SK-N-SH (cell line): ENCODE measurements at regions not wholly inside any gene's neighbourhood (a gene's known extent, or its start where the extent isn't known, plus 50 kb on each side); places are given as distances from the start of the nearest gene placed in this dataset.

Experiments
- CTCF ChIA-PET: fragments of 300-600, 350-600 bp; formaldehyde crosslinking; extraction: SDS; loops from one replicate; lab custom pipeline; 2021; lab: Yijun Ruan, JAX
- POLR2A ChIA-PET: fragments of 350-600 bp; sonication (Branson Sonifier 250); formaldehyde crosslinking; extraction: SDS; loops from one replicate; lab custom pipeline; 2020; ENCODE audit warnings: antibody characterized with exemption, inconsistent platforms; lab: Yijun Ruan, JAX
- DNase-seq: peaks from one replicate; pipeline ENCODE4 v3.0.0; 2012
- H2AFZ ChIP-seq: fragments of 200-600 bp; sonication (generic); 2 replicates; pipeline ENCODE4 v1.8.1; 2016; ENCODE audit warnings: antibody characterized with exemption, mild to moderate bottlenecking, low read depth
- H3F3A ChIP-seq: fragments of 200-600 bp; sonication (generic); replicated peaks from 2 replicates; pipeline ENCODE3; 2016; ENCODE audit warnings: antibody characterized with exemption, mild to moderate bottlenecking; ENCODE audit not compliant: insufficient read depth
- H3K27ac ChIP-seq, 2 experiments: fragments of 200-500 bp in 1 of 2; fragments of 200-600 bp in 1 of 2; sonication (Bioruptor generic) in 1 of 2; sonication (generic), shearing (Covaris generic) in 1 of 2; 2 replicates each; pipeline versions ENCODE4 v1.5.1 to v1.6.1; 2014 to 2016; ENCODE audit warnings: low read depth in 2 of 2, inconsistent platforms in 1 of 2, low read length in 1 of 2, mild to moderate bottlenecking in 1 of 2, mixed read lengths in 1 of 2
- H3K27me3 ChIP-seq: fragments of 200-600 bp; sonication (generic), shearing (Covaris generic); 2 replicates; pipeline ENCODE4 v1.6.1; 2016; ENCODE audit warnings: mixed run types; ENCODE audit not compliant: insufficient read depth
- H3K36me3 ChIP-seq, 2 experiments: fragments of 200-500 bp in 1 of 2; fragments of 200-600 bp in 1 of 2; sonication (Bioruptor generic) in 1 of 2; sonication (generic) in 1 of 2; replicated peaks in 1 of 2; 2 replicates each; pipeline versions ENCODE3 to v1.5.1; 2014 to 2016; ENCODE audit warnings: low read length in 1 of 2, mild to moderate bottlenecking in 1 of 2; ENCODE audit not compliant: insufficient read depth in 2 of 2, control insufficient read depth in 1 of 2
- H3K4me1 ChIP-seq, 2 experiments: fragments of 200-500 bp in 1 of 2; fragments of 200-600 bp in 1 of 2; sonication (Bioruptor generic) in 1 of 2; sonication (generic), shearing (Covaris generic) in 1 of 2; 2 replicates each; pipeline versions ENCODE4 v1.5.1 to v1.6.1; 2014 to 2016; ENCODE audit warnings: low read depth in 1 of 2, low read length in 1 of 2, mixed run types in 1 of 2; ENCODE audit not compliant: insufficient read depth in 2 of 2, control insufficient read depth in 1 of 2
- H3K4me2 ChIP-seq: fragments of 200-600 bp; sonication (generic), shearing (Covaris generic); 2 replicates; pipeline ENCODE4 v1.6.1; 2017; ENCODE audit warnings: mixed run types
- H3K4me3 ChIP-seq, 2 experiments: fragments of 200-500 bp in 1 of 2; fragments of 200-600 bp in 1 of 2; sonication (Bioruptor generic) in 1 of 2; sonication (generic), shearing (Covaris generic) in 1 of 2; 2 replicates each; pipeline versions ENCODE4 v1.5.1 to v1.8.1; 2014 to 2016; ENCODE audit warnings: low read depth in 2 of 2, inconsistent platforms in 1 of 2, low read length in 1 of 2, mild to moderate bottlenecking in 1 of 2, mixed read lengths in 1 of 2, moderate library complexity in 1 of 2
- H3K79me2 ChIP-seq: fragments of 200-600 bp; sonication (generic); 2 replicates; pipeline ENCODE4 v1.8.1; 2017; ENCODE audit warnings: mild to moderate bottlenecking; ENCODE audit not compliant: insufficient read depth
- H3K9ac ChIP-seq: fragments of 200-600 bp; sonication (generic); 2 replicates; pipeline ENCODE4 v1.6.1; 2017; ENCODE audit warnings: mixed run types
- H3K9me2 ChIP-seq: fragments of 200-600 bp; sonication (generic); 2 replicates; pipeline ENCODE4 v1.6.1; 2017; ENCODE audit warnings: mixed run types
- H3K9me3 ChIP-seq: fragments of 200-600 bp; sonication (generic); 2 replicates; pipeline ENCODE4 v1.6.1; 2017; ENCODE audit warnings: mixed run types, mild to moderate bottlenecking, moderate library complexity
- H4K20me1 ChIP-seq: fragments of 200-600 bp; sonication (generic); 2 replicates; pipeline ENCODE4 v1.6.1; 2017; ENCODE audit warnings: mild to moderate bottlenecking, mixed run types; ENCODE audit not compliant: insufficient read depth
- FOSL2 ChIP-seq: IDR thresholded peaks from 2 replicates; pipeline ENCODE4 v1.4.0; 2012; ENCODE audit warnings: low read depth, mild to moderate bottlenecking, moderate library complexity, borderline replicate concordance
- FOXJ3 ChIP-seq: sonication (generic); formaldehyde crosslinking; IDR thresholded peaks from 2 replicates; pipeline ENCODE4 v1.5.1; 2020; ENCODE audit warnings: mild to moderate bottlenecking, missing genetic modification reagents
- FOXM1 ChIP-seq: IDR thresholded peaks from 2 replicates; pipeline ENCODE4 v1.4.0; 2012; ENCODE audit warnings: low read depth, mild to moderate bottlenecking
- GABPA ChIP-seq: IDR thresholded peaks from 2 replicates; pipeline ENCODE4 v1.4.0; 2012; ENCODE audit warnings: low read depth, mild to moderate bottlenecking
- IRF3 ChIP-seq: fragments of 150-350 bp; IDR thresholded peaks from 2 replicates; pipeline ENCODE4 v1.6.1; 2016; ENCODE audit warnings: mild to moderate bottlenecking, low read depth, low read length
- MAX ChIP-seq: IDR thresholded peaks from 2 replicates; pipeline ENCODE4 v1.4.0; 2012; ENCODE audit warnings: low read depth
- MEF2A ChIP-seq: IDR thresholded peaks from 2 replicates; pipeline ENCODE4 v1.4.0; 2012; ENCODE audit warnings: low read depth, borderline replicate concordance
- NRF1 ChIP-seq: IDR thresholded peaks from 2 replicates; pipeline ENCODE4 v1.6.1; 2012; ENCODE audit warnings: low read depth, mild to moderate bottlenecking, low read length
- REST ChIP-seq: IDR thresholded peaks from 2 replicates; pipeline ENCODE4 v1.6.1; 2012; ENCODE audit warnings: mild to moderate bottlenecking, low read depth, low read length, moderate library complexity
- RXRA ChIP-seq: IDR thresholded peaks from 2 replicates; pipeline ENCODE4 v1.4.0; 2012; ENCODE audit warnings: low read depth, mild to moderate bottlenecking, borderline replicate concordance
- TCF12 ChIP-seq: IDR thresholded peaks from 2 replicates; pipeline ENCODE4 v1.4.0; 2012
- TEAD4 ChIP-seq: IDR thresholded peaks from 2 replicates; pipeline ENCODE4 v1.4.0; 2012; ENCODE audit warnings: mild to moderate bottlenecking, borderline replicate concordance; ENCODE audit not compliant: insufficient read depth
- WGBS: methylation state at CpG from one replicate; pipeline ENCODE4 v1.1.6; 2017; ENCODE audit warnings: low lambda C conversion rate; 5-methylcytosine and 5-hydroxymethylcytosine counted together
- TF ChIP-seq, protein P1 (sequence below): IDR thresholded peaks from 2 replicates; pipeline ENCODE4 v1.4.0; 2012; ENCODE audit warnings: low read depth, borderline replicate concordance
- TF ChIP-seq, protein P2 (sequence below): fragments of 150-350 bp; IDR thresholded peaks from 2 replicates; pipeline ENCODE4 v1.6.1; 2017; ENCODE audit warnings: antibody characterized with exemption, low read length, low read depth, borderline replicate concordance

DNA sequence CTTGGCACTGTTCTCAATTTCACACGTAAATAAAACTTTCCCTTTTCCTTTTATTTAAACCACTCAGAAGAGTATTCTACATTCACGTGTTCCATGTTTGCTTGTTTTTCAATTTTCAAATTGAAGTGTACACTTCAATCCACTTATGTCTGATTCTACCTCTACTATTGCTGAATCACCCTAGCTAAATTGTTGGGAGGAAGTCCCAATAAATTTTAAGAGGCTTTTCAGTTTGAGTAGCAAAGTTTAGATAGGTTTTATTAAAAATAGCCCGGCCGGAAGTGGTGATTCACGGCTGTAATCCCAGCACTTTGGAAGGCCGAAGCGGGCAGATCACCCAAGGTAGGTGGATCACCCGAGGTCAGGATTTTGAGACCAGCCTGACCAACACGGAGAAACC, 1414.7 kb upstream of the CELF2 start (continued):
- TF ChIP-seq IRF3 (no peak), RXRA (no peak), FOXJ3 (CRISPR knock-in tag) (no peak)

- no peak for DNase-seq
- Histone ChIP-seq H3K4me3 (no peak overlapping the region), H3K4me2 (no peak overlapping the region), H3K27ac (no peak overlapping the region), H2AFZ (no peak overlapping the region), H3F3A (no peaks in the 10 kb centered on the region), H3K9ac (no peak overlapping the region), H3K4me1 (no peaks in the 10 kb centered on the region), H3K27me3 (no peaks in the 10 kb centered on the region), H3K9me3 (no peaks in the 10 kb centered on the region), H3K36me3 (no peaks in the 10 kb centered on the region), H3K79me2 (no peaks in the 10 kb centered on the region), H4K20me1 (no peaks in the 10 kb centered on the region), H3K9me2 (no peaks in the 10 kb centered on the region)
- WGBS: 9% methylated on average over 2 of the region's 2 CpGs
- no peak for TF ChIP-seq IRF3
- TF ChIP-seq, protein P1, sequence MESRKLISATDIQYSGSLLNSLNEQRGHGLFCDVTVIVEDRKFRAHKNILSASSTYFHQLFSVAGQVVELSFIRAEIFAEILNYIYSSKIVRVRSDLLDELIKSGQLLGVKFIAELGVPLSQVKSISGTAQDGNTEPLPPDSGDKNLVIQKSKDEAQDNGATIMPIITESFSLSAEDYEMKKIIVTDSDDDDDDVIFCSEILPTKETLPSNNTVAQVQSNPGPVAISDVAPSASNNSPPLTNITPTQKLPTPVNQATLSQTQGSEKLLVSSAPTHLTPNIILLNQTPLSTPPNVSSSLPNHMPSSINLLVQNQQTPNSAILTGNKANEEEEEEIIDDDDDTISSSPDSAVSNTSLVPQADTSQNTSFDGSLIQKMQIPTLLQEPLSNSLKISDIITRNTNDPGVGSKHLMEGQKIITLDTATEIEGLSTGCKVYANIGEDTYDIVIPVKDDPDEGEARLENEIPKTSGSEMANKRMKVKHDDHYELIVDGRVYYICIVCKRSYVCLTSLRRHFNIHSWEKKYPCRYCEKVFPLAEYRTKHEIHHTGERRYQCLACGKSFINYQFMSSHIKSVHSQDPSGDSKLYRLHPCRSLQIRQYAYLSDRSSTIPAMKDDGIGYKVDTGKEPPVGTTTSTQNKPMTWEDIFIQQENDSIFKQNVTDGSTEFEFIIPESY: no peak
- no peak for TF ChIP-seq FOXM1
- no peak for TF ChIP-seq GABPA
- no peak for TF ChIP-seq FOXJ3 (CRISPR knock-in tag)
- no peak for TF ChIP-seq REST
- no peak for TF ChIP-seq TEAD4
- no peak for TF ChIP-seq MAX
- TF ChIP-seq MEF2A: no peak
- no peak for TF ChIP-seq NRF1
- TF ChIP-seq FOSL2: no peak
- TF ChIP-seq, protein P2, sequence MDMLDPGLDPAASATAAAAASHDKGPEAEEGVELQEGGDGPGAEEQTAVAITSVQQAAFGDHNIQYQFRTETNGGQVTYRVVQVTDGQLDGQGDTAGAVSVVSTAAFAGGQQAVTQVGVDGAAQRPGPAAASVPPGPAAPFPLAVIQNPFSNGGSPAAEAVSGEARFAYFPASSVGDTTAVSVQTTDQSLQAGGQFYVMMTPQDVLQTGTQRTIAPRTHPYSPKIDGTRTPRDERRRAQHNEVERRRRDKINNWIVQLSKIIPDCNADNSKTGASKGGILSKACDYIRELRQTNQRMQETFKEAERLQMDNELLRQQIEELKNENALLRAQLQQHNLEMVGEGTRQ: no peak
- TF ChIP-seq TCF12: no peak
- ChIA-PET CTCF (no interaction called here), POLR2A (no interaction called here)
Observed at GRCh38 chr10:9603972-9604371, 1413.7 kb upstream of the CELF2 start.
